HepG2 (cell line): ENCODE measurements at regions not wholly inside any gene's neighbourhood (a gene's known extent, or its start where the extent isn't known, plus 50 kb on each side); places are given as distances from the start of the nearest gene placed in this dataset.

ENCODE experiments used
- ATAC-seq: fragments of 200-7000 bp; cut with Tn5 transposase; 3 replicates; pipeline ENCODE4 v1.9.1; 2020; ENCODE audit warnings: mild to moderate bottlenecking, moderate library complexity
- BruUV-seq: library from RNA; stranded (reverse); fragments of 400-500 nt; replicated peaks from 2 replicates; lab custom pipeline; 2021; lab: Mats Ljungman, UMichigan
- CTCF ChIA-PET: fragments of 300-600 bp; formaldehyde crosslinking; extraction: SDS; loops from one replicate; lab custom pipeline; 2021; ENCODE audit warnings: low total read pairs, inconsistent platforms, low intra/inter-chr PET ratio; lab: Yijun Ruan, JAX
- POLR2A ChIA-PET: fragments of 350-600 bp; sonication (Branson Sonifier 250); formaldehyde crosslinking; loops from one replicate; lab custom pipeline; 2020; ENCODE audit warnings: antibody characterized with exemption, inconsistent platforms; lab: Yijun Ruan, JAX
- DNase-seq: peaks from one replicate; pipeline ENCODE4 v3.0.0-alpha.2; 2015; ENCODE audit warnings: low spot score
- FAIRE-seq: peaks from 3 replicates; lab custom pipeline; 2011; peaks lifted over from hg19 to GRCh38; lab: Jason Lieb, UNC
- H2AFZ ChIP-seq: one replicate; pipeline ENCODE4 v1.6.1; 2011; ENCODE audit warnings: low read length, inconsistent platforms
- H3K27ac ChIP-seq: fragments of 300-600 bp; 3 replicates; pipeline ENCODE4 v1.8.0; 2011; ENCODE audit warnings: mixed run types, mild to moderate bottlenecking, mixed read lengths, low read length, inconsistent platforms; ENCODE audit not compliant: insufficient read depth; ENCODE audit errors: extremely low read length
- H3K27me3 ChIP-seq, 2 experiments: fragments of 200-600 bp in 1 of 2; 2 replicates in 1 of 2; 3 replicates in 1 of 2; pipeline versions ENCODE4 v1.6.0 to v1.8.0; 2011; ENCODE audit warnings: low read length in 2 of 2, mild to moderate bottlenecking in 2 of 2, moderate library complexity in 2 of 2, inconsistent platforms in 1 of 2; ENCODE audit not compliant: insufficient read depth in 2 of 2, control insufficient read depth in 1 of 2
- H3K36me3 ChIP-seq, 2 experiments: fragments of 200-600 bp in 1 of 2; replicated peaks in 1 of 2; 2 replicates in 1 of 2; 3 replicates in 1 of 2; pipeline versions ENCODE4 v1.5.1 to v1.8.0; 2011; ENCODE audit warnings: low read length in 2 of 2, inconsistent platforms in 1 of 2; ENCODE audit not compliant: insufficient read depth in 2 of 2, control insufficient read depth in 1 of 2
- H3K4me1 ChIP-seq: 2 replicates; pipeline ENCODE4 v1.5.1; 2012; ENCODE audit warnings: low read length, inconsistent platforms; ENCODE audit not compliant: insufficient read depth
- H3K4me2 ChIP-seq: 2 replicates; pipeline ENCODE4 v1.6.0; 2011; ENCODE audit warnings: low read depth, low read length, inconsistent platforms
- H3K4me3 ChIP-seq, 3 experiments: fragments of 200-600 bp in 1 of 3; sonication (generic), shearing (Covaris generic) in 1 of 3; replicated peaks in 1 of 3; 2 replicates each; pipeline ENCODE4 v1.5.1; 2011 to 2016; ENCODE audit warnings: low read length in 3 of 3, inconsistent platforms in 2 of 3, low read depth in 2 of 3, mild to moderate bottlenecking in 2 of 3, control low read depth in 1 of 3, mixed read lengths in 1 of 3; ENCODE audit not compliant: insufficient read depth in 1 of 3
- H3K79me2 ChIP-seq: one replicate; pipeline ENCODE4 v1.6.1; 2011; ENCODE audit warnings: low read length, inconsistent platforms; ENCODE audit not compliant: insufficient read depth
- H3K9ac ChIP-seq: 2 replicates; pipeline ENCODE4 v1.6.0; 2011; ENCODE audit warnings: mild to moderate bottlenecking, low read depth, low read length, inconsistent platforms; ENCODE audit not compliant: insufficient read depth
- H3K9me3 ChIP-seq: 2 replicates; pipeline ENCODE4 v1.5.1; 2012; ENCODE audit warnings: mild to moderate bottlenecking, low read length
- H4K20me1 ChIP-seq: 2 replicates; pipeline ENCODE4 v1.6.0; 2011; ENCODE audit warnings: inconsistent platforms, mild to moderate bottlenecking, low read length, moderate library complexity; ENCODE audit not compliant: insufficient read depth
- ELF3 ChIP-seq: IDR thresholded peaks from 2 replicates; pipeline ENCODE4 v1.6.1; 2016; ENCODE audit warnings: missing genetic modification reagents, missing compliant biosample characterization
- FOXM1 ChIP-seq: sonication (generic); formaldehyde crosslinking; IDR thresholded peaks from 2 replicates; pipeline ENCODE4 v1.5.0; 2020; ENCODE audit warnings: missing genetic modification reagents
- HDAC2 ChIP-seq: sonication (generic); formaldehyde crosslinking; IDR thresholded peaks from 2 replicates; pipeline ENCODE4 v1.4.0; 2020; ENCODE audit warnings: missing genetic modification reagents
- MAFK ChIP-seq, 2 experiments: IDR thresholded peaks in 1 of 2; conservative IDR thresholded peaks in 1 of 2; 2 replicates each; pipeline ENCODE4 v1.6.1; 2011; ENCODE audit warnings: improper control_type of control experiment in 2 of 2, low read length in 2 of 2
- MATR3 ChIP-seq: sonication (generic); formaldehyde crosslinking; IDR thresholded peaks from 2 replicates; pipeline ENCODE4 v1.4.0; 2020; ENCODE audit warnings: missing genetic modification reagents
- NFE2 ChIP-seq: sonication (generic); formaldehyde crosslinking; IDR thresholded peaks from 2 replicates; pipeline ENCODE4 v1.4.0; 2020; ENCODE audit warnings: missing genetic modification reagents
- NFKBIZ ChIP-seq: IDR thresholded peaks from 2 replicates; pipeline ENCODE4 v1.6.1; 2018; ENCODE audit warnings: missing genetic modification reagents, missing compliant biosample characterization
- NKX3-1 ChIP-seq: sonication (generic); formaldehyde crosslinking; IDR thresholded peaks from 2 replicates; pipeline ENCODE4 v1.5.0; 2020; ENCODE audit warnings: missing genetic modification reagents
- NONO ChIP-seq, 2 experiments: fragments of 450-650 bp in 1 of 2; sonication (generic) in 1 of 2; formaldehyde crosslinking in 1 of 2; IDR thresholded peaks in 1 of 2; conservative IDR thresholded peaks in 1 of 2; 2 replicates each; pipeline versions ENCODE4 v1.6.1 to v1.8.0; 2017 to 2022; ENCODE audit warnings: mild to moderate bottlenecking in 1 of 2, missing genetic modification reagents in 1 of 2, moderate library complexity in 1 of 2
- NR2F1 ChIP-seq, 2 experiments: fragments of 450-650 bp in 1 of 2; formaldehyde crosslinking in 1 of 2; IDR thresholded peaks; 2 replicates each; pipeline versions ENCODE4 v1.5.0 to v1.6.1; 2016 to 2020; ENCODE audit warnings: mild to moderate bottlenecking in 1 of 2, missing compliant biosample characterization in 1 of 2, missing genetic modification reagents in 1 of 2, moderate library complexity in 1 of 2
- PHF8 ChIP-seq: sonication (generic); formaldehyde crosslinking; IDR thresholded peaks from 2 replicates; pipeline ENCODE4 v1.5.0; 2020; ENCODE audit warnings: missing genetic modification reagents
- RAD21 ChIP-seq: fragments of 450-650 bp; formaldehyde crosslinking; IDR thresholded peaks from 2 replicates; pipeline ENCODE4 v1.5.0; 2020; ENCODE audit warnings: mild to moderate bottlenecking
- XBP1 ChIP-seq: sonication (generic); formaldehyde crosslinking; IDR thresholded peaks from 2 replicates; pipeline ENCODE4 v1.5.0; 2020; ENCODE audit warnings: missing genetic modification reagents
- ZBTB20 ChIP-seq: sonication (generic); formaldehyde crosslinking; IDR thresholded peaks from 2 replicates; pipeline ENCODE4 v1.8.1; 2023; ENCODE audit warnings: missing genetic modification reagents, low read depth, mild to moderate bottlenecking, borderline replicate concordance
- ZNF549 ChIP-seq: sonication (generic); formaldehyde crosslinking; IDR thresholded peaks from 2 replicates; pipeline ENCODE4 v1.5.0; 2020; ENCODE audit warnings: missing genetic modification reagents
- ZNF775 ChIP-seq: sonication (generic); formaldehyde crosslinking; IDR thresholded peaks from 2 replicates; pipeline ENCODE4 v1.4.0; 2020; ENCODE audit warnings: missing genetic modification reagents, mild to moderate bottlenecking, moderate library complexity, borderline replicate concordance
- ZSCAN25 ChIP-seq: sonication (generic); formaldehyde crosslinking; IDR thresholded peaks from 2 replicates; pipeline ENCODE4 v1.8.0; 2022; ENCODE audit warnings: mild to moderate bottlenecking, missing genetic modification reagents
- WGBS: methylation state at CpG from one replicate; pipeline ENCODE4 v1.1.6; 2017; ENCODE audit warnings: low lambda C conversion rate; 5-methylcytosine and 5-hydroxymethylcytosine counted together
- in situ Hi-C: cut with HindIII; loops from 2 replicates; pipeline ENCODE4 v1.10.0; 2017; ENCODE audit warnings: low pct_unique_long_range_greater_than_20kb; ENCODE audit not compliant: extremely low pct_ligation_motif_present
- intact Hi-C: fragments of 100-400 bp; cut with micrococcal nuclease; formaldehyde crosslinking; loops from one replicate; pipeline ENCODE4 v1.10.0; 2022; ENCODE audit not compliant: unreplicated experiment
- TF ChIP-seq, protein P1 (sequence below): sonication (generic); formaldehyde crosslinking; IDR thresholded peaks from 2 replicates; pipeline ENCODE4 v1.8.0; 2022; ENCODE audit warnings: mild to moderate bottlenecking, missing genetic modification reagents, moderate library complexity
- TF ChIP-seq, protein P2 (sequence below): IDR thresholded peaks from 2 replicates; pipeline ENCODE4 v1.6.1; 2012; ENCODE audit warnings: low read depth, low read length, improper control_type of control experiment

GRCh38 chr7:125695626-125696025, 766.0 kb upstream of the POT1 start:
- ATAC-seq (no peak), FAIRE-seq (no peak), DNase-seq (no peak)
- Histone ChIP-seq H2AFZ (no peak overlapping the region), H3K9ac (no peak overlapping the region), H3K79me2 (no peaks in the 10 kb centered on the region), H3K27me3 (no peaks in the 10 kb centered on the region), H3K9me3 (peaks cover 33% of the 10 kb centered on the region), H4K20me1 (no peaks in the 10 kb centered on the region), H3K4me2 (no peak overlapping the region), H3K4me3 (no peak overlapping the region), H3K27ac (no peak overlapping the region), H3K36me3 (no peaks in the 10 kb centered on the region), H3K4me1 (no peaks in the 10 kb centered on the region)
- in situ Hi-C loops, result no loop called here
- WGBS, result 4% methylated on average over 1 of the region's 1 CpG
- ChIA-PET CTCF (no interaction called here), POLR2A (no interaction called here)
- intact Hi-C loops, result no loop called here
- BruUV-seq, result no TSS peak
- TF ChIP-seq XBP1, result no peak
- TF ChIP-seq NONO (IDR thresholded peaks at IDR 0.05), result no peak
- no peak for TF ChIP-seq NONO (CRISPR knock-in tag; conservative IDR thresholded peaks at IDR 0.05)
- no peak for TF ChIP-seq NKX3-1
- no peak for TF ChIP-seq ZNF775 (CRISPR knock-in tag)
- TF ChIP-seq ZBTB20, result no peak
- no peak for TF ChIP-seq NR2F1 (CRISPR knock-in tag; IDR thresholded peaks at IDR 0.05)
- no peak for TF ChIP-seq HDAC2 (CRISPR knock-in tag)
- TF ChIP-seq PHF8 (CRISPR knock-in tag), result no peak
- no peak for TF ChIP-seq NFE2 (CRISPR knock-in tag)
- TF ChIP-seq RAD21 (CRISPR knock-in tag), result no peak
- no peak for TF ChIP-seq ELF3 (CRISPR knock-in tag)
- TF ChIP-seq, protein P1, sequence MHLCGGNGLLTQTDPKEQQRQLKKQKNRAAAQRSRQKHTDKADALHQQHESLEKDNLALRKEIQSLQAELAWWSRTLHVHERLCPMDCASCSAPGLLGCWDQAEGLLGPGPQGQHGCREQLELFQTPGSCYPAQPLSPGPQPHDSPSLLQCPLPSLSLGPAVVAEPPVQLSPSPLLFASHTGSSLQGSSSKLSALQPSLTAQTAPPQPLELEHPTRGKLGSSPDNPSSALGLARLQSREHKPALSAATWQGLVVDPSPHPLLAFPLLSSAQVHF, result no peak
- TF ChIP-seq MATR3 (CRISPR knock-in tag), result no peak
- TF ChIP-seq FOXM1, result no peak
- no peak for TF ChIP-seq NFKBIZ (CRISPR knock-in tag)
- TF ChIP-seq ZNF549 (CRISPR knock-in tag), result no peak
- no peak for TF ChIP-seq ZSCAN25 (CRISPR knock-in tag)
- no peak for TF ChIP-seq MAFK (conservative IDR thresholded peaks at IDR 0.05 in 1 of 2, IDR thresholded peaks at IDR 0.05 in 1 of 2; ENCODE audit: low read length in 2 of 2)
- TF ChIP-seq, protein P2, sequence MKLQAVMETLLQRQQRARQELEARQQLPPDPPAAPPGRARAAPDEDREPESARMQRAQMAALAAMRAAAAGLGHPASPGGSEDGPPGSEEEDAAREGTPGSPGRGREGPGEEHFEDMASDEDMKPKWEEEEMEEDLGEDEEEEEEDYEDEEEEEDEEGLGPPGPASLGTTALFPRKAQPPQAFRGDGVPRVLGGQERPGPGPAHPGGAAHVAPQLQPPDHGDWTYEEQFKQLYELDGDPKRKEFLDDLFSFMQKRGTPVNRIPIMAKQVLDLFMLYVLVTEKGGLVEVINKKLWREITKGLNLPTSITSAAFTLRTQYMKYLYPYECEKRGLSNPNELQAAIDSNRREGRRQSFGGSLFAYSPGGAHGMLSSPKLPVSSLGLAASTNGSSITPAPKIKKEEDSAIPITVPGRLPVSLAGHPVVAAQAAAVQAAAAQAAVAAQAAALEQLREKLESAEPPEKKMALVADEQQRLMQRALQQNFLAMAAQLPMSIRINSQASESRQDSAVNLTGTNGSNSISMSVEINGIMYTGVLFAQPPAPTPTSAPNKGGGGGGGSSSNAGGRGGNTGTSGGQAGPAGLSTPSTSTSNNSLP, result no peak
